ENCODE measurements at regions not wholly inside any gene's neighbourhood (a gene's known extent, or its start where the extent isn't known, plus 50 kb on each side); places are given as distances from the start of the nearest gene placed in this dataset.

- TF ChIP-seq, protein P1, sequence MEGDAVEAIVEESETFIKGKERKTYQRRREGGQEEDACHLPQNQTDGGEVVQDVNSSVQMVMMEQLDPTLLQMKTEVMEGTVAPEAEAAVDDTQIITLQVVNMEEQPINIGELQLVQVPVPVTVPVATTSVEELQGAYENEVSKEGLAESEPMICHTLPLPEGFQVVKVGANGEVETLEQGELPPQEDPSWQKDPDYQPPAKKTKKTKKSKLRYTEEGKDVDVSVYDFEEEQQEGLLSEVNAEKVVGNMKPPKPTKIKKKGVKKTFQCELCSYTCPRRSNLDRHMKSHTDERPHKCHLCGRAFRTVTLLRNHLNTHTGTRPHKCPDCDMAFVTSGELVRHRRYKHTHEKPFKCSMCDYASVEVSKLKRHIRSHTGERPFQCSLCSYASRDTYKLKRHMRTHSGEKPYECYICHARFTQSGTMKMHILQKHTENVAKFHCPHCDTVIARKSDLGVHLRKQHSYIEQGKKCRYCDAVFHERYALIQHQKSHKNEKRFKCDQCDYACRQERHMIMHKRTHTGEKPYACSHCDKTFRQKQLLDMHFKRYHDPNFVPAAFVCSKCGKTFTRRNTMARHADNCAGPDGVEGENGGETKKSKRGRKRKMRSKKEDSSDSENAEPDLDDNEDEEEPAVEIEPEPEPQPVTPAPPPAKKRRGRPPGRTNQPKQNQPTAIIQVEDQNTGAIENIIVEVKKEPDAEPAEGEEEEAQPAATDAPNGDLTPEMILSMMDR (IDR thresholded peaks at IDR 0.05), result no peak
Observed at GRCh38 chr4:59936566-59936965, 1263.6 kb upstream of the ADGRL3 start.

GRCh38 chr4:59938166-59938565, 1262.0 kb upstream of the ADGRL3 start:
- TF ChIP-seq, protein P1 (IDR thresholded peaks at IDR 0.05), result no peak

DNA sequence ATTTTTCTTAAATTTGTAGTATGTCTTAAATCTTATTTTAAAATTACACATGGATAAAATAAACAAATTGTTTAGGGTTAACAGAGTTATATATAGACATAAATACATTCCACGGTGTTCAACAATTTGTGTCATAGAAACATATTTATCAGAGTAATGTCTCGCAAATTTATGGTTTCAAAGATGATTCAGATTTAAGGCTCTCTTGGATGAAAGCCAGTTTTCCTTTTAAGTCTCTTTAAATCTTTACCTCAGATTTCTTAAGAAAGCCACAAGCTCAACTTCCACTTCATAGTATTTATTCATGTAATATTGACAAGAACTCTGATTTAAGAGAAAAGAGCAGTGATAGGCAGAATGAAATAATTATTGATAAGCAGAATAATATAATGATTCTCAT, 1254.8 kb upstream of the ADGRL3 start:
- TF ChIP-seq, protein P1 (IDR thresholded peaks at IDR 0.05), result no peak

GRCh38 chr4:59945716-59946115, 1254.4 kb upstream of the ADGRL3 start:
- TF ChIP-seq, protein P1 (IDR thresholded peaks at IDR 0.05), result no peak

DNA sequence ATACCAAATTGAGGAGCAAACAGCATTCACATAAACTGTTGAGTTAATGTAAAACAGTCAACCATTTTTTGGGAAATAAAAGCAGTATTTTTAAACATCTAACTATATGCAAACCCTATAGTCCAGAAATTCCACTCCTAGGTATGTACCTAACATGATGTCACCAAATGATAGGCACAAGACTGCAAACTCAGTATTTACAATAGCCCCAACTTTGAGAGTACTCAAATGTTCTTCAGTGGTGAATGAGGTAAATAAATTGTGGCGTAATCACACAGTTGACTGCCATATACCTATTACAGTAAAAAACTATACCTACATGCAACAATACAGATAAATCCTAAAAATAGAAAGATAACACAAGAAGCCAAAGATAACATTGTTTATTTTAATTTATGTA, 1243.8 kb upstream of the ADGRL3 start:
- TF ChIP-seq, protein P1 (IDR thresholded peaks at IDR 0.05), result no peak

GRCh38 chr4:59960143-59960542, 1240.0 kb upstream of the ADGRL3 start:
- TF ChIP-seq, protein P1 (IDR thresholded peaks at IDR 0.05), result no peak

- TF ChIP-seq, protein P1 (IDR thresholded peaks at IDR 0.05), result no peak
Observed at GRCh38 chr4:59966758-59967157, 1233.4 kb upstream of the ADGRL3 start.

DNA sequence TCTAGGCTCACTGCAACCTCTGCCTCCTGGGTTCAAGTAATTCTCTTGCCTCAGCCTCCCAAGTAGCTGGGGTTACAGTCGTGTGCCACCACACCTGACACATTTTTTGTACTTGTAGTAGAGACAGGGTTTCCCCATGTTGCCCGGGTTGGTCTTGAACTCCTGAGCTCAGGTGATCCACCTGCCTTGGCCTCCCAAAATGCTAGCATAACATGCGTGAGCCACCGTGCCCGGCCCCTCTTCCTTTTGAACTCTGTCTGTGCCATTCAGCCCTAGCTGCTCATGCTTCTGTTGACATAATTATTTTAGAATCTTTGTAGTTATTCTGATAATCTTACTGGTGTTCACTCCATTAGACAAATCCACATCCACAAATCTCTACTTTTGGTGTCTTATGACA, 1231.3 kb upstream of the ADGRL3 start:
- TF ChIP-seq, protein P1 (IDR thresholded peaks at IDR 0.05), result no peak
